ENCODE measurements at regions not wholly inside any gene's neighbourhood (a gene's known extent, or its start where the extent isn't known, plus 50 kb on each side); places are given as distances from the start of the nearest gene placed in this dataset.

- DNase-seq (ENCODE audit: low spot score): peak; percentile 4
These were observed 308.3 kb upstream of the CCDC54 start for GRCh38 chr3:107068980-107069379.

GRCh38 chr3:107076946-107077345, 300.3 kb upstream of the CCDC54 start:
- no peak for DNase-seq (ENCODE audit: low spot score)

- DNase-seq (ENCODE audit: low spot score): no peak
These were observed 299.8 kb upstream of the CCDC54 start for GRCh38 chr3:107077391-107077790.

GRCh38 chr3:107082527-107082926, 294.7 kb upstream of the CCDC54 start:
- DNase-seq (ENCODE audit: low spot score): no peak

- DNase-seq (ENCODE audit: low spot score): no peak
These were observed 292.0 kb upstream of the CCDC54 start for GRCh38 chr3:107085261-107085660.

GRCh38 chr3:107092121-107092520, 285.1 kb upstream of the CCDC54 start:
- DNase-seq (ENCODE audit: low spot score): no peak

- DNase-seq (ENCODE audit: low spot score): no peak
These were observed 278.4 kb upstream of the CCDC54 start for GRCh38 chr3:107098864-107099263.

GRCh38 chr3:107100137-107100536, 277.1 kb upstream of the CCDC54 start:
- DNase-seq (ENCODE audit: low spot score): no peak

- DNase-seq (ENCODE audit: low spot score): no peak
These were observed 276.7 kb upstream of the CCDC54 start for GRCh38 chr3:107100573-107100972.

GRCh38 chr3:107103786-107104185, 273.5 kb upstream of the CCDC54 start:
- DNase-seq (ENCODE audit: low spot score): no peak

- DNase-seq (ENCODE audit: low spot score): no peak
These were observed 270.9 kb upstream of the CCDC54 start for GRCh38 chr3:107106316-107106715.

GRCh38 chr3:107106907-107107306, 270.3 kb upstream of the CCDC54 start:
- DNase-seq (ENCODE audit: low spot score): no peak

GRCh38 chr3:107110596-107111305, 266.5 kb upstream of the CCDC54 start:
- DNase-seq (ENCODE audit: low spot score): no peak

GRCh38 chr3:107111872-107112271, 265.4 kb upstream of the CCDC54 start:
- DNase-seq (ENCODE audit: low spot score): no peak

GRCh38 chr3:107112356-107112755, 264.9 kb upstream of the CCDC54 start:
- DNase-seq (ENCODE audit: low spot score): no peak

- no peak for DNase-seq (ENCODE audit: low spot score)
These were observed 261.0 kb upstream of the CCDC54 start for GRCh38 chr3:107116251-107116650.

GRCh38 chr3:107117156-107117555, 260.1 kb upstream of the CCDC54 start:
- DNase-seq (ENCODE audit: low spot score): no peak

- DNase-seq (ENCODE audit: low spot score): peak; percentile 71
These were observed 259.2 kb upstream of the CCDC54 start for GRCh38 chr3:107117922-107118536.

GRCh38 chr3:107124885-107125284, 252.4 kb upstream of the CCDC54 start:
- no peak for DNase-seq (ENCODE audit: low spot score)

GRCh38 chr3:107128946-107129345, 248.3 kb upstream of the CCDC54 start:
- DNase-seq (ENCODE audit: low spot score): no peak

GRCh38 chr3:107130089-107130700, 247.0 kb upstream of the CCDC54 start:
- no peak for DNase-seq (ENCODE audit: low spot score)

GRCh38 chr3:107132674-107133073, 244.6 kb upstream of the CCDC54 start:
- no peak for DNase-seq (ENCODE audit: low spot score)

GRCh38 chr3:107133891-107134290, 243.3 kb upstream of the CCDC54 start:
- no peak for DNase-seq (ENCODE audit: low spot score)
